HFFc6 (cell line): ENCODE measurements at regions not wholly inside any gene's neighbourhood (a gene's known extent, or its start where the extent isn't known, plus 50 kb on each side); places are given as distances from the start of the nearest gene placed in this dataset.
"Not testable (repeated sequence)": the region's sequence is repeated elsewhere in the genome, so short reads cannot be mapped to it uniquely, and the experiment has no call there.

ENCODE experiments used
- DNase-seq: peaks from one replicate; pipeline ENCODE4 v3.0.0-alpha.2; 2018
- H3K27ac Mint-ChIP-seq: 2 replicates; pipeline ENCODE4 v1.8.0; 2020; ENCODE audit warnings: mild to moderate bottlenecking, mixed read lengths
- H3K27me3 Mint-ChIP-seq: 2 replicates; pipeline ENCODE4 v1.8.0; 2021; ENCODE audit warnings: mild to moderate bottlenecking, moderate library complexity, mixed read lengths; ENCODE audit not compliant: insufficient read depth
- H3K36me3 Mint-ChIP-seq: 2 replicates; pipeline ENCODE4 v1.8.0; 2021; ENCODE audit warnings: low read depth, mixed read lengths
- H3K4me1 Mint-ChIP-seq: 2 replicates; pipeline ENCODE4 v1.8.0; 2020; ENCODE audit warnings: low read depth, mixed read lengths
- H3K4me3 Mint-ChIP-seq: 2 replicates; pipeline ENCODE4 v1.8.0; 2020; ENCODE audit warnings: mild to moderate bottlenecking, moderate library complexity, mixed read lengths
- H3K9me3 Mint-ChIP-seq: 2 replicates; pipeline ENCODE4 v1.8.0; 2020; ENCODE audit warnings: mild to moderate bottlenecking, mixed read lengths
- TF ChIP-seq, protein P1 (sequence below): fragments of 200-600 bp; sonication (generic); IDR thresholded peaks from 2 replicates; pipeline ENCODE4 v1.5.0; 2021; ENCODE audit warnings: antibody characterized with exemption, mild to moderate bottlenecking

DNA sequence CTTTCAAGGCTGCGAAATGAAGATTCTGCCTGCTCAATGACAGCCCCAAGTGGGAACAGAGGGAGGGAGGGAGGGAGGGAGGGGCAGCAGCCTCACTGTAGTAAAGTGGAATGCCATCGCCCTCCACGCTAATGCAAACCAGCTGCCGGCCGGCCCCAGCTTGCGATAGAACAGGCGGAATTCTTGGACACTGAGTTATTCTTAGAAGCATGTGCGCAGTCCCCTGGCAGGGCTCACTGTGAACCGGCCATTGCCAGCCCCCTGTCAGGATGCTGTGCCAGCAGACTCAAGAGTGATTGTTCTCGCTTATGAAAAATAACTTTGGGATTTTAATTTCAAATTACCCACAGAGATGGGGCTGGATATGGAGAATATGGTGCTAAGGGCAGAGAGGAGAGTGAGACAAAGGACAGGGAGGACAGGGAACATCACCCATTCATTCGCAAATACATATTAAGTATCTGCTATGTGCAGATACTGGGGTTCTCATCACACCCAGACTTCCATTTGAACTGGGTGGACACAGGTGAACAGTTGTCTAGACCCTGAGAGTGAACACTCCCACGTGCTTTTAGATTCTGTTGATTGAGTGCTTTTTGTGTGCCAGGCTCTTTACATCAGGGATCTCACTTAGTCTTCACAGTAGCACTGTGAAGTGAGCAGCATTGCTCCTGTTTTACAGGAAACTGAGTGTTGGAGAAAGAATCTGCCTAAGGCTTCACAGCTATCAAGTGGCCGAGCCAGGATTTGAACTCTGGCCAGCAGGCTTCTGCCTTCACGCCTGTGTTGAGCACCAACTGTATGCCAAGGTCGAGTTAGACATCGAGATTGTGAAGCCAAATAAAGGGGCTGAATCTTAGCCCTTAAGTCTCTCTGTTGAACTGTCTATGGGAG lies 192.9 kb downstream of the C12orf75 start:
- Mint-ChIP-seq H3K27me3 (no peaks in the 10 kb centered on the region; the same call in 1 of the 2 replicates), H3K9me3 (peaks cover 4% of the 10 kb centered on the region; the same call in 1 of the 2 replicates), H3K4me3 (peak overlapping the region; percentile 75), H3K27ac (peak overlapping the region; percentile 93), H3K4me1 (peaks cover 49% of the 10 kb centered on the region), H3K36me3 (peaks cover 27% of the 10 kb centered on the region)
- peak; percentile 91 for DNase-seq
- TF ChIP-seq, protein P1, sequence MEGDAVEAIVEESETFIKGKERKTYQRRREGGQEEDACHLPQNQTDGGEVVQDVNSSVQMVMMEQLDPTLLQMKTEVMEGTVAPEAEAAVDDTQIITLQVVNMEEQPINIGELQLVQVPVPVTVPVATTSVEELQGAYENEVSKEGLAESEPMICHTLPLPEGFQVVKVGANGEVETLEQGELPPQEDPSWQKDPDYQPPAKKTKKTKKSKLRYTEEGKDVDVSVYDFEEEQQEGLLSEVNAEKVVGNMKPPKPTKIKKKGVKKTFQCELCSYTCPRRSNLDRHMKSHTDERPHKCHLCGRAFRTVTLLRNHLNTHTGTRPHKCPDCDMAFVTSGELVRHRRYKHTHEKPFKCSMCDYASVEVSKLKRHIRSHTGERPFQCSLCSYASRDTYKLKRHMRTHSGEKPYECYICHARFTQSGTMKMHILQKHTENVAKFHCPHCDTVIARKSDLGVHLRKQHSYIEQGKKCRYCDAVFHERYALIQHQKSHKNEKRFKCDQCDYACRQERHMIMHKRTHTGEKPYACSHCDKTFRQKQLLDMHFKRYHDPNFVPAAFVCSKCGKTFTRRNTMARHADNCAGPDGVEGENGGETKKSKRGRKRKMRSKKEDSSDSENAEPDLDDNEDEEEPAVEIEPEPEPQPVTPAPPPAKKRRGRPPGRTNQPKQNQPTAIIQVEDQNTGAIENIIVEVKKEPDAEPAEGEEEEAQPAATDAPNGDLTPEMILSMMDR, result no peak

DNA sequence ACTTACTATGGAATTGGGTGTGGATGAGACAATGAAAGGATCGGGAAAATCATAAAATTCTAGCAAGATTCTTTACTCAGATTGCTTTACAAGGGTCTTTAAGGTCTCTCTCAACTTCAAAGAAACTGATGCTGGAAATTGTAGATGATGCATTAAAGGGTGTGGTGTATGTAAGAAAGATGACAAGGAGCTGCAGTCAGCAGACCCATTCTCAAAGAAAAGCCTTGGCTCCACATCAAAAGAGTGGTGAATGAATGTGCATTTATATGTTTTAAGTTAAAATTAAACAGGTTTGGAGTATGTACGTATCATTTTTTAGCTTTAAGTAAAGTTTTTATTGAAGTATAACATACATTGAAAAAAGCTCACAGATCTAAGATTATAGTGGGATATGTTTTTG lies 194.5 kb downstream of the C12orf75 start:
- Mint-ChIP-seq H3K9me3 (no peaks in the 10 kb centered on the region), H3K4me1 (peaks cover 49% of the 10 kb centered on the region), H3K4me3 (no peak overlapping the region), H3K36me3 (peaks cover 18% of the 10 kb centered on the region), H3K27ac (no peak overlapping the region), H3K27me3 (no peaks in the 10 kb centered on the region; the same call in none of the 2 replicates)
- DNase-seq, result no peak
- TF ChIP-seq, protein P1, result no peak

DNA sequence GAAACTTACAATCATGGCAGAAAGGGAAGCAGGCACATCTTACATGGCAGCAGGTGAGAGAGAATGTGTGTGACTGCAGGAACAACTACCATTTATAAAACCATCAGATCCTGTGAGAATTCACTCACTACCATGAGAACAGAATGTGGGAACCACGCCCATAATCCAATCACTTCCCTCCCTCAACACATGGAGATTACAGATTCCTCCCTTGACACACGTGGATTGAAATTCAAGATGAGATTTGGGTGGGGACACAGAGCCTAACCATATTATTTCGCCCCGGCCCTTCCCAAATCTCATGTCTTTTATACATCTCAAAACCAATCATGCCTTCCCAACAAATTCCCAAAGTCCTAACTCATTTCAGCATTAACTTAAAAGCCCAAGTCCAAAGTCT lies 203.6 kb downstream of the C12orf75 start:
- DNase-seq, result no peak
- H3K4me3 Mint-ChIP-seq, result no peak overlapping the region
- peaks cover 43% of the 10 kb centered on the region for H3K36me3 Mint-ChIP-seq
- H3K4me1 Mint-ChIP-seq, result peaks cover 9% of the 10 kb centered on the region
- no peak overlapping the region for H3K27ac Mint-ChIP-seq
- H3K27me3 Mint-ChIP-seq, result no peaks in the 10 kb centered on the region; the same call in 1 of the 2 replicates
- TF ChIP-seq, protein P1, result no peak
- H3K9me3 Mint-ChIP-seq, result peaks cover 26% of the 10 kb centered on the region

DNA sequence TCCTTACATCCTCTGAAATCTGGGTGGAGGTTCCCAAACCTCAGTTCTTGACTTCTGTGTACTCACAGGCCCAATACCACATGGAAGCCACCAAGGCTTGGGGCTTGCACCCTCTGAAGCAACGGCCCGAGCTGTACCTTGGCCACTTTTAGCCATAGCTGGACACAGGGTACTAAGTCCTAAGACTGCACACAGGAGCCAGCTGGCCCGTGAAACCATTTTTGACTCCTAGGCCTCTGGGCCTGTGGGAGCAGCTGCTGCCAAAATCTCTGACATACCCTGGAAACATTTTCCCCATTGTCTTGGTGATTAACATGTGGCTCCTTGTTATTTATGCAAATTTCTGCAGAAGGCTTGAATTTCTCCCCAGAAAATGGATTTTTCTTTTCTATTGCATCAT lies 204.5 kb downstream of the C12orf75 start:
- peaks cover 15% of the 10 kb centered on the region for H3K4me1 Mint-ChIP-seq
- peaks cover 46% of the 10 kb centered on the region for H3K36me3 Mint-ChIP-seq
- peaks cover 26% of the 10 kb centered on the region for H3K9me3 Mint-ChIP-seq
- H3K27ac Mint-ChIP-seq, DNase-seq, H3K4me3 Mint-ChIP-seq, H3K27me3 Mint-ChIP-seq: not testable (repeated sequence)

DNA sequence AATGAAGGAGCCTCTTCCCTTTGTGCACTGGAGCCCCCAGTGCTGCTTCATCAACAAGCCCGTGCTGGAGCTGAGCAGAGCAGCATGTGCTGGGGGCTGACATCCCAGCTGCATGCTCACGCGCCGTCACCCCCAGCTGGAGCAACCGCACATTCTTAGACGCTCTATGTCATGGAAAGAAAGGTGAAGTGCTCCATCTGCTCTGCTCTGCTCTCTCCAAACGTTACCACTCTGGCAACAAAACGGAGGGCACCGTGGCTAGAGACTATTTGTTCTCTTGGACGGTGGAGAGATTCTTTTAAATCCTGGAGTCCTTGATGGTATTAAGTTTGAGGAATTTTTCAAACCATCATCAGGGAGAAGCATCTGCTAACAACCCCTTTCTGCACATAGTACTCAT lies 208.4 kb downstream of the C12orf75 start:
- peaks cover 27% of the 10 kb centered on the region for H3K36me3 Mint-ChIP-seq
- peak overlapping the region; percentile 47; the same call in 1 of the 2 replicates for H3K27ac Mint-ChIP-seq
- H3K9me3 Mint-ChIP-seq, result peaks cover 24% of the 10 kb centered on the region
- TF ChIP-seq, protein P1, result no peak
- peaks cover 9% of the 10 kb centered on the region for H3K4me1 Mint-ChIP-seq
- peak; percentile 15 for DNase-seq
- H3K4me3 Mint-ChIP-seq, result no peak overlapping the region
- no peaks in the 10 kb centered on the region; the same call in 1 of the 2 replicates for H3K27me3 Mint-ChIP-seq

DNA sequence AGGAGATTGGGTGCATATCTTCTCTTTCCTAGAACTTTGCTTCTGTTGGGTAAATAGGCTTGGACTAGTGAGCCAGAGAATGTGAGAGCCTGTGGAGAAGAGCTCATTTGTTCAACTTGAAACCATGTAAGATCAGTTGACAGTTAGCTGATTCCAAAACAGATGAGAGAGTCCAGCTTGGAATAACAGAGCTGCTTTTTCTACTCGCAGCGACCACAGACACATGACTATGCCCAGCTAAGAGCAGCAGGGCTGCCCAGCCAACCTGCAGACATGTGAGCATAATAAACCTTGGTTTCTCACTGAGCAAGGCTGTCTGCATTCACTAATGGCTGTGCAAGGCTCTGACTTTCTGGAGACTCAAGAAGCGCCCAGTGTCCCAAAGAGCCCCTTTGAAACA lies 209.2 kb downstream of the C12orf75 start:
- TF ChIP-seq, protein P1, result no peak
- Mint-ChIP-seq H3K4me1 (peaks cover 9% of the 10 kb centered on the region), H3K27ac (no peak overlapping the region), H3K27me3 (no peaks in the 10 kb centered on the region; the same call in 1 of the 2 replicates), H3K9me3 (peaks cover 15% of the 10 kb centered on the region), H3K4me3 (no peak overlapping the region), H3K36me3 (peaks cover 19% of the 10 kb centered on the region)
- no peak for DNase-seq
